H1 (cell line): ENCODE measurements at regions not wholly inside any gene's neighbourhood (a gene's known extent, or its start where the extent isn't known, plus 50 kb on each side); places are given as distances from the start of the nearest gene placed in this dataset.

Experiments
- CTCF ChIA-PET: fragments of 300-600 bp; sonication (Branson Sonifier 250); formaldehyde crosslinking; loops from one replicate; lab custom pipeline; 2021; ENCODE audit not compliant: partially characterized antibody; lab: Charles Lee
- POLR2A ChIA-PET: fragments of 300-600 bp; sonication (Branson Sonifier 250); formaldehyde crosslinking; loops from one replicate; lab custom pipeline; 2021; ENCODE audit warnings: inconsistent platforms; ENCODE audit not compliant: partially characterized antibody; lab: Charles Lee
- DNase-seq, 2 experiments: peaks; one replicate each; pipeline versions ENCODE4 v3.0.0 to v3.0.0-alpha.2; 2010 to 2022; ENCODE audit warnings: low spot score in 2 of 2, low read depth in 1 of 2, mixed read lengths in 1 of 2
- FAIRE-seq: peaks from 2 replicates; lab custom pipeline; 2011; peaks lifted over from hg19 to GRCh38; lab: Jason Lieb, UNC
- H2AFZ ChIP-seq: 2 replicates; pipeline ENCODE4 v1.8.1; 2012; ENCODE audit warnings: low read length, inconsistent platforms
- H2AK5ac ChIP-seq: 2 replicates; pipeline ENCODE4 v1.6.1; 2013; ENCODE audit warnings: low read depth, low read length
- H2BK120ac ChIP-seq: replicated peaks from 2 replicates; pipeline ENCODE3; 2013; ENCODE audit warnings: low read depth, low read length, inconsistent platforms
- H2BK12ac ChIP-seq: 2 replicates; pipeline ENCODE4 v1.6.1; 2013; ENCODE audit warnings: low read depth, low read length
- H2BK15ac ChIP-seq: 2 replicates; pipeline ENCODE4 v1.6.1; 2013; ENCODE audit warnings: low read length
- H2BK20ac ChIP-seq: 2 replicates; pipeline ENCODE4 v1.6.1; 2013; ENCODE audit warnings: low read length
- H2BK5ac ChIP-seq: 2 replicates; pipeline ENCODE4 v1.6.1; 2013; ENCODE audit warnings: low read depth, low read length
- H3K14ac ChIP-seq: 2 replicates; pipeline ENCODE4 v1.6.1; 2013; ENCODE audit warnings: inconsistent platforms; ENCODE audit not compliant: insufficient read length
- H3K18ac ChIP-seq: 2 replicates; pipeline ENCODE4 v1.6.1; 2013; ENCODE audit warnings: low read length; ENCODE audit errors: extremely low read depth
- H3K23ac ChIP-seq: 2 replicates; pipeline ENCODE4 v1.6.1; 2013; ENCODE audit warnings: inconsistent platforms; ENCODE audit not compliant: insufficient read length
- H3K23me2 ChIP-seq: 2 replicates; pipeline ENCODE4 v1.6.1; 2013; ENCODE audit warnings: low read depth, low read length
- H3K27ac ChIP-seq: 2 replicates; pipeline ENCODE4 v1.6.1; 2011; ENCODE audit warnings: low read depth, low read length, inconsistent platforms
- H3K27me3 ChIP-seq, 4 experiments: replicated peaks in 1 of 4; 1 replicate in 1 of 4; 2 replicates in 3 of 4; pipeline versions ENCODE4 v1.6.1 to v1.8.1; 2011 to 2013; ENCODE audit warnings: low read length in 3 of 4, mild to moderate bottlenecking in 3 of 4, inconsistent platforms in 2 of 4, mixed read lengths in 2 of 4, moderate library complexity in 1 of 4; ENCODE audit not compliant: control insufficient read depth in 3 of 4, insufficient read depth in 3 of 4; ENCODE audit errors: extremely low read depth in 1 of 4
- H3K36me3 ChIP-seq, 4 experiments: 2 replicates each; pipeline versions ENCODE4 v1.6.1 to v1.8.1; 2011 to 2013; ENCODE audit warnings: mild to moderate bottlenecking in 4 of 4, low read length in 3 of 4, moderate library complexity in 2 of 4, control low read depth in 1 of 4, inconsistent platforms in 1 of 4; ENCODE audit not compliant: insufficient read depth in 4 of 4, control insufficient read depth in 2 of 4
- H3K4ac ChIP-seq: replicated peaks from 2 replicates; pipeline ENCODE3; 2013; ENCODE audit warnings: low read length, low read depth, mixed read lengths, inconsistent platforms; ENCODE audit not compliant: insufficient read length
- H3K4me1 ChIP-seq, 4 experiments: replicated peaks in 1 of 4; 1 replicate in 1 of 4; 2 replicates in 3 of 4; pipeline versions ENCODE4 v1.6.1 to v1.8.1; 2011 to 2013; ENCODE audit warnings: low read length in 3 of 4, inconsistent platforms in 2 of 4, mixed read lengths in 1 of 4; ENCODE audit not compliant: insufficient read depth in 4 of 4, control insufficient read depth in 3 of 4
- H3K4me2 ChIP-seq, 2 experiments: 2 replicates each; pipeline versions ENCODE4 v1.6.1 to v1.8.1; 2011 to 2013; ENCODE audit warnings: low read depth in 2 of 2, low read length in 2 of 2, control low read depth in 1 of 2, inconsistent platforms in 1 of 2, mild to moderate bottlenecking in 1 of 2; ENCODE audit not compliant: insufficient read depth in 1 of 2
- H3K4me3 ChIP-seq, 4 experiments: fragments of 200-600, 300-600 bp in 1 of 4; sonication (generic), shearing (Covaris generic), sonication (Bioruptor Twin) in 1 of 4; 2 replicates each; pipeline versions ENCODE4 v1.5.1 to v1.8.1; 2011 to 2016; ENCODE audit warnings: low read length in 4 of 4, low read depth in 3 of 4, control low read depth in 2 of 4, inconsistent platforms in 2 of 4, mild to moderate bottlenecking in 2 of 4, mixed read lengths in 1 of 4, moderate library complexity in 1 of 4; ENCODE audit not compliant: insufficient read depth in 2 of 4; ENCODE audit errors: extremely low read depth in 1 of 4
- H3K56ac ChIP-seq: replicated peaks from 2 replicates; pipeline ENCODE3; 2013; ENCODE audit warnings: low read depth, mild to moderate bottlenecking, mixed read lengths, low read length, inconsistent platforms; ENCODE audit not compliant: insufficient read length
- H3K79me1 ChIP-seq: 2 replicates; pipeline ENCODE4 v1.6.1; 2013; ENCODE audit warnings: low read depth, low read length, control low read depth
- H3K79me2 ChIP-seq, 2 experiments: 2 replicates each; pipeline versions ENCODE4 v1.6.1 to v1.8.1; 2012 to 2013; ENCODE audit warnings: low read length in 2 of 2, mild to moderate bottlenecking in 2 of 2, inconsistent platforms in 1 of 2; ENCODE audit not compliant: insufficient read depth in 2 of 2, control insufficient read depth in 1 of 2
- H3K9ac ChIP-seq, 4 experiments: replicated peaks in 1 of 4; 1 replicate in 1 of 4; 2 replicates in 3 of 4; pipeline versions ENCODE4 v1.6.1 to v1.8.1; 2011 to 2013; ENCODE audit warnings: low read depth in 3 of 4, low read length in 3 of 4, control low read depth in 2 of 4, mild to moderate bottlenecking in 2 of 4, moderate library complexity in 2 of 4, inconsistent platforms in 1 of 4; ENCODE audit errors: extremely low read depth in 1 of 4
- H3K9me3 ChIP-seq, 2 experiments: 2 replicates each; pipeline versions ENCODE4 v1.6.1 to v1.8.1; 2012 to 2013; ENCODE audit warnings: mild to moderate bottlenecking in 2 of 2, moderate library complexity in 2 of 2, control low read depth in 1 of 2, inconsistent platforms in 1 of 2, low read depth in 1 of 2, low read length in 1 of 2, mixed read lengths in 1 of 2; ENCODE audit not compliant: insufficient read depth in 2 of 2
- H4K20me1 ChIP-seq, 2 experiments: replicated peaks in 1 of 2; 2 replicates each; pipeline versions ENCODE3 to v1.8.1; 2011 to 2013; ENCODE audit warnings: inconsistent platforms in 2 of 2, low read length in 2 of 2, mild to moderate bottlenecking in 1 of 2; ENCODE audit not compliant: insufficient read depth in 2 of 2, control insufficient read depth in 1 of 2
- H4K5ac ChIP-seq: 2 replicates; pipeline ENCODE4 v1.6.1; 2013; ENCODE audit warnings: low read length, low read depth, mixed read lengths, inconsistent platforms; ENCODE audit not compliant: insufficient read length
- H4K8ac ChIP-seq: 2 replicates; pipeline ENCODE4 v1.8.0; 2013; ENCODE audit warnings: mild to moderate bottlenecking, moderate library complexity, low read length, inconsistent platforms; ENCODE audit not compliant: insufficient read depth; ENCODE audit errors: extremely low read depth
- H4K91ac ChIP-seq: replicated peaks from 2 replicates; pipeline ENCODE3; 2013; ENCODE audit warnings: low read length, mixed read lengths, inconsistent platforms; ENCODE audit not compliant: insufficient read length
- CBX5 ChIP-seq: fragments of 300-800, 300-1000 bp; sonication (generic); IDR thresholded peaks from 2 replicates; pipeline ENCODE4 v1.7.1; 2016; ENCODE audit warnings: antibody characterized with exemption, low read length, low read depth
- CREB1 ChIP-seq: IDR thresholded peaks from 2 replicates; pipeline ENCODE4 v1.6.1; 2012; ENCODE audit warnings: inconsistent platforms
- CTBP2 ChIP-seq: IDR thresholded peaks from 2 replicates; pipeline ENCODE4 v1.7.0; 2011; ENCODE audit warnings: borderline replicate concordance, mild to moderate bottlenecking, moderate library complexity, mixed read lengths, low read length; ENCODE audit not compliant: insufficient read depth, insufficient read length
- JUND ChIP-seq: IDR thresholded peaks from 2 replicates; pipeline ENCODE4 v1.6.1; 2011; ENCODE audit warnings: mild to moderate bottlenecking, improper control_type of control experiment, low read length
- KDM4A ChIP-seq: IDR thresholded peaks from one replicate; pipeline ENCODE4 v1.7.1; 2012; ENCODE audit warnings: low read depth, mild to moderate bottlenecking, moderate library complexity, low read length, inconsistent platforms; ENCODE audit not compliant: severe bottlenecking
- MAFK ChIP-seq: IDR thresholded peaks from 2 replicates; pipeline ENCODE4 v1.6.1; 2012; ENCODE audit warnings: low read depth, mild to moderate bottlenecking, improper control_type of control experiment, low read length
- POLR2A ChIP-seq, 2 experiments: IDR thresholded peaks; 1 replicate in 1 of 2; 2 replicates in 1 of 2; pipeline ENCODE4 v1.6.1; 2011; ENCODE audit warnings: low read depth in 2 of 2, low read length in 2 of 2, mild to moderate bottlenecking in 2 of 2; ENCODE audit errors: control extremely low read depth in 1 of 2
- SAP30 ChIP-seq: fragments of 300-600 bp; sonication (generic); IDR thresholded peaks from 2 replicates; pipeline ENCODE4 v1.7.1; 2012; ENCODE audit warnings: low read length, moderate library complexity, mild to moderate bottlenecking, inconsistent platforms; ENCODE audit not compliant: insufficient read depth, insufficient replicate concordance
- SIX5 ChIP-seq: IDR thresholded peaks from 2 replicates; pipeline ENCODE4 v1.6.1; 2011; ENCODE audit warnings: mild to moderate bottlenecking, low read depth, low read length
- WGBS, 2 experiments: shearing (Covaris generic) in 1 of 2; methylation state at CpG; one replicate each; pipeline versions ENCODE4 v1.1.6 to v1.1.7; 2013 to 2015; ENCODE audit warnings: low lambda C conversion rate in 2 of 2, mixed read lengths in 2 of 2, inconsistent platforms in 1 of 2, low coverage in 1 of 2, missing lambda C conversion rate in 1 of 2; ENCODE audit not compliant: insufficient replicate concordance in 2 of 2, insufficient coverage in 1 of 2, insufficient read length in 1 of 2; ENCODE audit errors: extremely low coverage in 1 of 2, missing lambda C conversion rate in 1 of 2; 5-methylcytosine and 5-hydroxymethylcytosine counted together
- TF ChIP-seq, protein P1 (sequence below): IDR thresholded peaks from 2 replicates; pipeline ENCODE4 v1.6.1; 2012; ENCODE audit warnings: inconsistent platforms

DNA sequence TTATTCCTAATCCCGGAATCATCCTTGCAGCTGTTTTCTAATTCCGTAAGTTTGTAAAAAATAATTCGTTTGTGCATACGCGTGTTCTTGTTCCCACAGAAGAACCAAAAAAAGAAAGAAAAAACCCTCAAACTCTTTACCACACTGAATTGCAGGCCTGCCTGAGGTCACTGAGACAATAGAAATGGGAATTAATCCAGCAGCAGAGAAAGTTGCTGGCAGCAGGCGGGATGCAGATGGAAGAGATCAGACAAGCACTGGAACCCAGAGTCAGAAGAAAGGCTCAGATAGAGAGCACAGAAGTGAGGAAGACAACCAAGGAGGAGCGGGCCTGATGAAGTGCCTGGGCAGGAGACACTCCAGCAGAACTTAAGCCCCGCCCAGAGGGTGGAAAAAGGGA is 141.5 kb upstream of the VWC2 start:
- Histone ChIP-seq H2BK15ac (no peak overlapping the region), H3K9me3 (no peaks in the 10 kb centered on the region), H3K18ac (no peak overlapping the region), H3K4ac (no peak overlapping the region), H3K14ac (no peak overlapping the region), H3K79me2 (no peaks in the 10 kb centered on the region), H3K4me2 (no peak overlapping the region), H4K5ac (no peak overlapping the region), H3K27ac (no peak overlapping the region), H3K79me1 (no peaks in the 10 kb centered on the region), H3K56ac (no peak overlapping the region), H3K4me1 (peaks cover 0 to 4% (median under 1%) of the 10 kb centered on the region in 4 experiments; a peak in 1 of 7 replicates), H2AK5ac (no peak overlapping the region), H3K23ac (no peak overlapping the region), H2BK12ac (no peak overlapping the region), H3K9ac (no peak overlapping the region), H4K20me1 (no peaks in the 10 kb centered on the region), H3K4me3 (no peak overlapping the region), H3K27me3 (no peaks in the 10 kb centered on the region), H4K8ac (no peak overlapping the region), H4K91ac (no peak overlapping the region), H2BK120ac (no peak overlapping the region), H2BK20ac (no peak overlapping the region), H3K36me3 (no peaks in the 10 kb centered on the region), H3K23me2 (peaks cover 3% of the 10 kb centered on the region; the same call in 1 of the 2 replicates), H2AFZ (no peak overlapping the region), H2BK5ac (no peak overlapping the region)
- FAIRE-seq (no peak), DNase-seq (no peak)
- 82% methylated on average over 8 of the region's 8 CpGs; no CpG with 5 or more reads in 1 of the 2 experiments for WGBS, 2 experiments
- TF ChIP-seq CBX5 (no peak), SIX5 (no peak), MAFK (no peak), SAP30 (no peak), CTBP2 (no peak), KDM4A (no peak), POLR2A (IDR thresholded peaks at IDR 0.05; ENCODE audit: control extremely low read depth in 1 of 2, low read depth in 2 of 2, low read length in 2 of 2) (no peak), CREB1 (no peak), JUND (no peak)
- TF ChIP-seq, protein P1, sequence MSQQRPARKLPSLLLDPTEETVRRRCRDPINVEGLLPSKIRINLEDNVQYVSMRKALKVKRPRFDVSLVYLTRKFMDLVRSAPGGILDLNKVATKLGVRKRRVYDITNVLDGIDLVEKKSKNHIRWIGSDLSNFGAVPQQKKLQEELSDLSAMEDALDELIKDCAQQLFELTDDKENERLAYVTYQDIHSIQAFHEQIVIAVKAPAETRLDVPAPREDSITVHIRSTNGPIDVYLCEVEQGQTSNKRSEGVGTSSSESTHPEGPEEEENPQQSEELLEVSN = no peak
- POLR2A ChIA-PET = no interaction called here
- CTCF ChIA-PET = interaction anchor here (0.6 to 1.7 kb wide), 2 partner anchors 387 to 857 kb away, joined by 3 read pairs; no protein-coding TSS in a partner anchor
